HL-60 (cell line): ENCODE measurements at regions not wholly inside any gene's neighbourhood (a gene's known extent, or its start where the extent isn't known, plus 50 kb on each side); places are given as distances from the start of the nearest gene placed in this dataset.

Experiments
- DNase-seq, 2 experiments: peaks; one replicate each; pipeline ENCODE4 v3.0.0-alpha.2; 2010 to 2020; ENCODE audit warnings: low read depth in 1 of 2, low spot score in 1 of 2
- H3K27ac ChIP-seq: fragments of 250-450 bp; sonication (Bioruptor Pico); replicated peaks from 2 replicates; pipeline ENCODE4 v1.5.1; 2020; ENCODE audit warnings: mild to moderate bottlenecking, moderate library complexity
- H3K27me3 ChIP-seq: fragments of 250-450 bp; sonication (Bioruptor Pico); 2 replicates; pipeline ENCODE4 v1.5.1; 2021; ENCODE audit warnings: mild to moderate bottlenecking, moderate library complexity; ENCODE audit not compliant: insufficient read depth, poor library complexity, severe bottlenecking
- H3K4me3 ChIP-seq: replicated peaks from 2 replicates; pipeline ENCODE4 v1.5.1; 2011; ENCODE audit warnings: mild to moderate bottlenecking, control low read depth, low read length; ENCODE audit not compliant: insufficient read depth
- CTCF ChIP-seq: IDR thresholded peaks from one replicate; pipeline ENCODE4 v1.5.1; 2011; ENCODE audit warnings: low read length, control low read depth, inconsistent platforms; ENCODE audit not compliant: insufficient read depth
- GABPA ChIP-seq: IDR thresholded peaks from 2 replicates; pipeline ENCODE4 v1.6.1; 2012; ENCODE audit warnings: low read depth
- POLR2AphosphoS5 ChIP-seq: IDR thresholded peaks from 2 replicates; pipeline ENCODE4 v1.6.1; 2012; ENCODE audit warnings: low read depth
- REST ChIP-seq: IDR thresholded peaks from 2 replicates; pipeline ENCODE4 v1.6.1; 2012; ENCODE audit warnings: low read depth; ENCODE audit not compliant: insufficient replicate concordance
- SPI1 ChIP-seq: IDR thresholded peaks from 2 replicates; pipeline ENCODE4 v1.6.1; 2012; ENCODE audit warnings: low read depth, mild to moderate bottlenecking, borderline replicate concordance

DNA sequence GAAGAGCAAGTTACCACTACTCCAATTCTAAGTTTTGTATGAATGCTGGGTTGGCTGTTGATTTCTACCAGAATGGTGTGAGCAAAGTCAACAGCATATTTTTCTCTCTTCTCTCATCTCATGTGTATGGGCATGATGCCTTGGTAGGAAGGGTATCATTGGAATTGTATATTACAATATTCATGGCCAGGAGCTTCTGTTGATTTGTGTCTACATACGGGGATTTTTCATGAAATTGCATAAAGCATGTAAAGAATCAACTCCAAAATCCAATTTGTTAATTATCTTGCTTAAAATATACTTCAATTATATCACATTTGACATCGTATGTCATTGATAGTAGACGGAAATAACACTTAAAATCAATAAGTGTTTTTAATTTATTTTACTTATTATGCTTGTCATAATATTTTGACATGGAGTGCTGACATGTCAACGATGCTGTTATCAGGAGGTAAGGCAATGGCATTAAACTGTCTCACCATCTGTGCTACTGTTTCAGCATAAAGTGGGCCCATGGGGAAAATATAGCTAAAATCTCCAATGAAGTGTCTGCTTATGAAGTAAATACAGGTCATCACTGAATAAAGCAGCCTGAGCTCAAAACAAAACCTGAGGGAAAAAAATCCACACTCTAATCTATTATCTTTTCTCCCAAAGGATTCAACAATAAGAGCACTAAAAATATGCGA lies 142.2 kb upstream of the NBPF11 start:
- no peak for DNase-seq
- Histone ChIP-seq H3K27ac (no peak overlapping the region), H3K4me3 (no peak overlapping the region), H3K27me3 (no peaks in the 10 kb centered on the region)
- TF ChIP-seq CTCF = no peak
- no peak for TF ChIP-seq SPI1
- no peak for TF ChIP-seq GABPA
- TF ChIP-seq REST = no peak
- no peak for TF ChIP-seq POLR2AphosphoS5

DNA sequence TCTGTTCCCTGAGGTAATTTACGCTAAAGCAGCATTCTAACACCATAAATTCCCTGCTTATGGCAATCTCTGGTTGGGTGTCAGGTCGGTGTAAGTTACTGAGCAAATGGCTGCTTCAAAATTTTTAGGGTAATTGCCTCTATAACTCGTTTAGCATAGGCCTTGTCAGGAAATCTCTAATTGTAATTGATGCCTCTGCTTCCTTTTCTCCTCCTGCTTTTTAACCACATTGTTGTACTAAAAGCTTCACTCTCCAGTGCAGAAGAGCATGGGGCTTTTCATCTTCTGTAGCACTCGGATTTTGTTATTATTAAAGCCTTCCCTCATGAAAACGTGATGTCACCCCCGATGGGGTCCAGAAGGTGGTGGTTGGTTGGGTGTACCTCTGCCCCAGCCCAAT lies 141.6 kb upstream of the NBPF11 start:
- H3K4me3 ChIP-seq = no peak overlapping the region
- DNase-seq = no peak
- no peak overlapping the region for H3K27ac ChIP-seq
- H3K27me3 ChIP-seq = no peaks in the 10 kb centered on the region
- TF ChIP-seq GABPA (no peak), REST (no peak), CTCF (no peak), SPI1 (no peak), POLR2AphosphoS5 (no peak)

GRCh38 chr1:148292915-148293314 lies 140.8 kb upstream of the NBPF11 start:
- Histone ChIP-seq H3K4me3 (no peak overlapping the region), H3K27ac (no peak overlapping the region), H3K27me3 (no peaks in the 10 kb centered on the region)
- no peak for TF ChIP-seq POLR2AphosphoS5
- TF ChIP-seq CTCF = no peak
- TF ChIP-seq SPI1 = no peak
- TF ChIP-seq GABPA = no peak
- no peak for TF ChIP-seq REST
- no peak for DNase-seq
